T-cell (primary cell): ENCODE measurements at regions not wholly inside any gene's neighbourhood (a gene's known extent, or its start where the extent isn't known, plus 50 kb on each side); places are given as distances from the start of the nearest gene placed in this dataset.

ENCODE experiments used
- ATAC-seq, 4 experiments: fragments of 200-7000 bp in 3 of 4; fragments of 150-1000 bp in 1 of 4; cut with Tn5 transposase; replicated peaks in 1 of 4; 1 replicate in 3 of 4; 2 replicates in 1 of 4; pipeline ENCODE4 v1.10.0; 2021; ENCODE audit warnings: moderate library complexity in 3 of 4, mild to moderate bottlenecking in 2 of 4, moderate number of reproducible peaks in 1 of 4
- CTCF ChIA-PET, 2 donors: fragments of 300-600 bp; sonication (Branson Sonifier 250); formaldehyde crosslinking; loops; one replicate each; lab custom pipeline; 2022; ENCODE audit warnings: antibody characterized with exemption in 2 of 2; lab: Charles Lee
- POLR2A ChIA-PET, 2 donors: fragments of 300-600 bp; sonication (Branson Sonifier 250); formaldehyde crosslinking; loops; one replicate each; lab custom pipeline; 2022; ENCODE audit warnings: antibody characterized with exemption in 2 of 2; lab: Charles Lee
- DNase-seq, 35 experiments: peaks; one replicate each; pipeline versions ENCODE4 v3.0.0 to v3.0.0-alpha.2; 2013 to 2023
- H3K27ac ChIP-seq: one replicate; pipeline ENCODE4 v1.5.1; 2013; ENCODE audit warnings: low read length
- H3K27me3 ChIP-seq, 2 experiments: replicated peaks in 1 of 2; 1 replicate in 1 of 2; 2 replicates in 1 of 2; pipeline versions ENCODE4 v1.6.1 to v1.7.0; 2013; ENCODE audit warnings: low read length in 1 of 2, mixed read lengths in 1 of 2; ENCODE audit not compliant: control insufficient read depth in 2 of 2, insufficient read depth in 2 of 2; ENCODE audit errors: extremely low read depth in 1 of 2
- H3K36me3 ChIP-seq, 2 donors: 1 replicate in 1 of 2; 2 replicates in 1 of 2; pipeline versions ENCODE4 v1.6.1 to v1.7.0; 2013; ENCODE audit warnings: low read length in 1 of 2; ENCODE audit not compliant: control insufficient read depth in 2 of 2, insufficient read depth in 1 of 2; ENCODE audit errors: extremely low read depth in 1 of 2
- H3K4me1 ChIP-seq, 2 experiments: 1 replicate in 1 of 2; 2 replicates in 1 of 2; pipeline versions ENCODE4 v1.6.1 to v1.7.0; 2013; ENCODE audit warnings: low read length in 2 of 2, mixed read lengths in 1 of 2; ENCODE audit not compliant: insufficient read depth in 2 of 2, control insufficient read depth in 1 of 2; ENCODE audit errors: extremely low read depth in 1 of 2
- H3K4me3 ChIP-seq, 2 donors: 1 replicate in 1 of 2; 2 replicates in 1 of 2; pipeline versions ENCODE4 v1.5.1 to v1.7.0; 2013; ENCODE audit warnings: mild to moderate bottlenecking in 2 of 2, low read length in 1 of 2, moderate library complexity in 1 of 2; ENCODE audit not compliant: control insufficient read depth in 1 of 2; ENCODE audit errors: extremely low read depth in 1 of 2
- H3K9me3 ChIP-seq: 2 replicates; pipeline ENCODE4 v1.7.0; 2013
- H3K27ac Mint-ChIP-seq, 2 donors: one replicate each; pipeline ENCODE4 v1.8.0; 2020 to 2021; ENCODE audit warnings: mild to moderate bottlenecking in 2 of 2, mixed read lengths in 2 of 2
- H3K27me3 Mint-ChIP-seq, 2 donors: one replicate each; pipeline ENCODE4 v1.8.0; 2021 to 2022; ENCODE audit warnings: mixed read lengths in 2 of 2
- H3K36me3 Mint-ChIP-seq: one replicate; pipeline ENCODE4 v1.8.0; 2021; ENCODE audit warnings: mixed read lengths
- H3K4me1 Mint-ChIP-seq, 3 donors: one replicate each; pipeline ENCODE4 v1.8.0; 2020 to 2022; ENCODE audit warnings: mixed read lengths in 3 of 3, mild to moderate bottlenecking in 1 of 3
- H3K4me3 Mint-ChIP-seq, 3 donors: one replicate each; pipeline ENCODE4 v1.8.0; 2020 to 2022; ENCODE audit warnings: mild to moderate bottlenecking in 3 of 3, mixed read lengths in 3 of 3, moderate library complexity in 3 of 3
- H3K9me3 Mint-ChIP-seq, 3 donors: one replicate each; pipeline ENCODE4 v1.8.0; 2020 to 2022; ENCODE audit warnings: mixed read lengths in 3 of 3
- WGBS: methylation state at CpG from one replicate; pipeline ENCODE4 v1.1.5; 2013; ENCODE audit warnings: missing lambda C conversion rate; ENCODE audit not compliant: insufficient coverage; 5-methylcytosine and 5-hydroxymethylcytosine counted together

DNA sequence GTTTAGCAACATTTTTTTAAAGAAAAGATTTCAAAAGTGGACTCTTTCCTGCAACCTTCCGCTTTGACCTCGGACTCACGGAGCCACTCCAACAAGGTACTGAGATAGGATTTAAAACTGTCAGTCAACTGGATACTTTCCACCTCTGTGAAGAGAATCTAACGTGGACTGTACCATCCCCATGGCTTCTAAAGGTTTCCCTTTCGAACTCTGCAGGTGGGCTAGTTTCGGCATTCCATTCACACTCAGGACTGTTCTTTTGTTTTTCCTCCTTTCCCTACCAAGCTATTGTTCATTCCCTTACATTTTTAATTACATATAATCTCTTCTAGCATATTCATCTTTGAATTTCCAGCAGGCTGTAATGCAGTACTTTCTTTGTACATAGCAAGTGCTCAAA, 88.5 kb upstream of the AKIP1 start:
- H3K27ac ChIP-seq: no peak overlapping the region
- 75% methylated on average over 5 of the region's 6 CpGs for WGBS

DNA sequence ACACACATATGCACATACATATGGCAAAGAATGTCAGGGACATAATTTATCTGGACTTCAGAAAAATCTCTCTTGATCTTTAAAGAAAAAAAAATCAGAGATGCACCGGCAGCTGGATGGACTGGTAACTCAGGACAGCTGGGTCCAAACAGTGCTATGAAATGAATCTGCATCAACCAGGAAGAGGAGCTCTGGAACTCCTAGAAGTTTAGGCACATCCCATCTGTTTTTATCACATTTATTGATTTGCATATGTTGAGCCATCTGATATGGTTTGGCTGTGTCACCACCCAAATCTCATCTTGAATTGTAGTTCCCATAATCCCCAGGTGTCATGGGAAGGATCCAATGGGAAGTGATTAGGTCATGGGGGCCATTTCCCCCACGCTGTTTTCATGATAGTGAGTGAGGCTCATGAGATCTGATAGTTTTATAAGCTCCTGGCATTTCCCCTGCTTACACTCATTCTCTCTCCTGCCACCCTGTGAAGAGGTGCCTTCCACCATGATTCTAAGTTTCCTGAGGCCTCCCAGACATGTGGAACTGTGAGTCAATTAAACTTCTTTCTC, 87.7 kb upstream of the AKIP1 start:
- H3K27ac ChIP-seq: no peak overlapping the region
- Mint-ChIP-seq H3K36me3 (no peaks in the 10 kb centered on the region), H3K9me3 (no peaks in the 10 kb centered on the region), H3K4me1 (no peaks in the 10 kb centered on the region), H3K27me3 (peaks cover 0 to 4% of the 10 kb centered on the region in 2 donors), H3K27ac (no peak overlapping the region), H3K4me3 (no peak overlapping the region)
- CTCF ChIA-PET: no interaction called here
- no CpG with 5 or more reads among the region's 2 CpGs for WGBS
- peaks cover 0 to 5% of the 10 kb centered on the region in 2 experiments for H3K27me3 ChIP-seq
- no peak for ATAC-seq
- H3K4me3 ChIP-seq: no peak overlapping the region
- no peaks in the 10 kb centered on the region for H3K9me3 ChIP-seq
- no peaks in the 10 kb centered on the region for H3K36me3 ChIP-seq
- H3K4me1 ChIP-seq: no peaks in the 10 kb centered on the region
- POLR2A ChIA-PET: no interaction called here
- DNase-seq: no peak

More for the DNA sequence above, 88.5 kb upstream of the AKIP1 start:
- no peak overlapping the region for H3K4me3 Mint-ChIP-seq
- Histone ChIP-seq H3K4me3 (no peak overlapping the region), H3K9me3 (no peaks in the 10 kb centered on the region), H3K27me3 (no peaks in the 10 kb centered on the region), H3K36me3 (no peaks in the 10 kb centered on the region), H3K4me1 (no peaks in the 10 kb centered on the region)
- CTCF ChIA-PET: no interaction called here
- POLR2A ChIA-PET: no interaction called here
- H3K27ac Mint-ChIP-seq: no peak overlapping the region
- H3K36me3 Mint-ChIP-seq: no peaks in the 10 kb centered on the region
- DNase-seq (no peak), ATAC-seq (no peak)
- H3K27me3 Mint-ChIP-seq: peaks cover 2 to 4% of the 10 kb centered on the region in 2 donors
- no peaks in the 10 kb centered on the region for H3K4me1 Mint-ChIP-seq
- H3K9me3 Mint-ChIP-seq: no peaks in the 10 kb centered on the region

DNA sequence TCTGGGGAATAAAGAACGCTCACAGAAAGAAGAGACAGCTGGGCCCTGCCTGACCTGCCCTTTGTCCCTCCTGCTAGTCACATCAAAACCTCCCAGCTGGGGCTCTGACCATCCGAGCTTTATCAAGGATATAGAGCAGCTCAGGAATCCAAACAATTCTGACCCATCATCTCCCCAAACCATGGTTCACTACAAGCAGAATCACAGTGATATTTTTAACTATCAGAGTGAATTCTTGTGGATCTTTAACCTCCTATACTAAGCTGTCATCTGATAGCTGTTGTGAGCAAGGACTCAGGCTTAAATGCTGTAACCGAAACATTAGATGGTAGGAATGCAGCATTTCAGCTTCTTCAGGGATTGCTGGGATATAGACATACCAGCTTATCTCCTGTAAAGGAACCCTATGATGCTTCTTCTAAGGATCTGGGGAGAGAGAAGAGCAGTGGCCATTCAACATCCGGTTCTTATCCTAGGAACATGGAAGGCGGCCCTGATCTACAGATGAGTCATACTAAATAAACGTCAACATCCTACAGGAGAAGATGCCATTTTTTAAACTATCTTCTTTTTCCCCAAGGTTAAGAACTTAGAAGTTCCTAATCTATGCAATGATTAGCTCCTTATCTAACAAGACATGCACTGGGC, 84.7 kb upstream of the AKIP1 start:
- Histone ChIP-seq H3K4me3 (no peak overlapping the region), H3K27me3 (peaks cover 0 to 18% of the 10 kb centered on the region in 2 experiments), H3K4me1 (no peaks in the 10 kb centered on the region), H3K36me3 (no peaks in the 10 kb centered on the region), H3K27ac (no peak overlapping the region), H3K9me3 (no peaks in the 10 kb centered on the region)
- H3K9me3 Mint-ChIP-seq: no peaks in the 10 kb centered on the region
- CTCF ChIA-PET: no interaction called here
- H3K4me1 Mint-ChIP-seq: no peaks in the 10 kb centered on the region
- no peaks in the 10 kb centered on the region for H3K36me3 Mint-ChIP-seq
- POLR2A ChIA-PET: no interaction called here
- ATAC-seq: no peak
- no peak for DNase-seq
- H3K27ac Mint-ChIP-seq: no peak overlapping the region
- H3K4me3 Mint-ChIP-seq: no peak overlapping the region
- 60% methylated on average over 1 of the region's 6 CpGs for WGBS
- peaks cover 0 to 4% of the 10 kb centered on the region in 2 donors for H3K27me3 Mint-ChIP-seq

GRCh38 chr11:8826901-8827560, 84.0 kb upstream of the AKIP1 start:
- no peak overlapping the region for H3K27ac ChIP-seq
- Mint-ChIP-seq H3K4me3 (no peak overlapping the region), H3K9me3 (no peaks in the 10 kb centered on the region), H3K27ac (no peak overlapping the region), H3K36me3 (no peaks in the 10 kb centered on the region), H3K27me3 (peaks cover 0 to 6% of the 10 kb centered on the region in 2 donors), H3K4me1 (no peaks in the 10 kb centered on the region)
- 80% methylated on average over 2 of the region's 6 CpGs for WGBS
- DNase-seq (no peak), ATAC-seq (no peak)
- no peaks in the 10 kb centered on the region for H3K4me1 ChIP-seq
- peaks cover 0 to 20% of the 10 kb centered on the region in 2 experiments for H3K27me3 ChIP-seq
- CTCF ChIA-PET: no interaction called here
- POLR2A ChIA-PET: no interaction called here
- no peaks in the 10 kb centered on the region for H3K36me3 ChIP-seq
- no peaks in the 10 kb centered on the region for H3K9me3 ChIP-seq
- no peak overlapping the region for H3K4me3 ChIP-seq

- no peak for ATAC-seq
- H3K9me3 Mint-ChIP-seq: no peaks in the 10 kb centered on the region
- Histone ChIP-seq H3K36me3 (no peaks in the 10 kb centered on the region), H3K9me3 (no peaks in the 10 kb centered on the region), H3K4me3 (no peak overlapping the region), H3K27me3 (peaks cover 0 to 26% of the 10 kb centered on the region in 2 experiments), H3K27ac (no peak overlapping the region), H3K4me1 (no peaks in the 10 kb centered on the region)
- H3K27ac Mint-ChIP-seq: no peak overlapping the region
- H3K4me3 Mint-ChIP-seq: no peak overlapping the region
- H3K4me1 Mint-ChIP-seq: peaks cover 0 to 4% (median 3%) of the 10 kb centered on the region in 3 donors
- CTCF ChIA-PET: no interaction called here
- peaks cover 0 to 6% of the 10 kb centered on the region in 2 donors for H3K27me3 Mint-ChIP-seq
- POLR2A ChIA-PET: no interaction called here
- no peak for DNase-seq
- H3K36me3 Mint-ChIP-seq: no peaks in the 10 kb centered on the region
- 74% methylated on average over 3 of the region's 3 CpGs for WGBS
Observed at GRCh38 chr11:8828046-8828445, 82.9 kb upstream of the AKIP1 start.

DNA sequence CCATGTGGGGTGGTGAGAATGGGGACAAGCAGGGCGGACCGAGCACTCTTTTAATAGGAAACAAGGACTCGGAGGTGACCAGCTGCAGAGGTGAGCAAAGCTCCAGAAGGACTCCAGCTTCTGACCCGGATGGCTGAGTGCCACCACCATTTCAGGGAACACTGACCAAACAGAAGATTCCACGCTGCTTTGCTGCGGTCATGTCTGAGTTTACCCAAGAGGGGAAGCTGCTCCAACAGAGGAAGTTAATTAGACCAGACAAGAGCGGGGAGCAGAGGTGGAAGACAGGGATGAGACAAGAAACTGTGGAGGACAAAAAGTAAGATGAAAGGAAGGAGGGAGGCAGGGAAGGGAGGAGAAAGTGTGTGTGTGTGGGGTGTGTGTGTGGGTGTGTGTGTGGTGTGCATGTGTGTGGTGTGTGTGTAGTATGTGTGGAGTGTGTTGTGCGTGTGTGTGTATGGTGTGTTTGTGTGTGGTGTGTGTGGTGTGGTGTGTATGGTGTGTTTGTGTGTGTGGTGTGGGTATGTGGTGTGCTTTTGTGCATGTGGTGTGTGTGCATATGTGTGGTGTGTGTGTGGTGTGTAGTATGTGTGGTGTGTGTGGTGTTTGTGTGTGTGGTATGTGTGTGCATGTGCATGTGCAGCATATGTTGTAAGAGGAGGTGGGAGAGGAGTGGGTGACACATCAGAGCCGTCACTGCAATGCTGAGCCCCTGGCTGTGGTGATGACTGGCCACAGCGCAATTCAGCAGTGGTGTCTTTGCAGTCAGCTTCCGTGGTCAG, 82.2 kb upstream of the AKIP1 start:
- ChIA-PET POLR2A (no interaction called here), CTCF (no interaction called here)
- no peaks in the 10 kb centered on the region for H3K9me3 ChIP-seq
- H3K27ac ChIP-seq: no peak overlapping the region
- H3K27me3 ChIP-seq: peaks cover 0 to 26% of the 10 kb centered on the region in 2 experiments
- peaks cover 0 to 6% of the 10 kb centered on the region in 2 donors for H3K27me3 Mint-ChIP-seq
- no peaks in the 10 kb centered on the region for H3K36me3 Mint-ChIP-seq
- DNase-seq: no peak
- no peak overlapping the region for H3K27ac Mint-ChIP-seq
- WGBS: 84% methylated on average over 8 of the region's 11 CpGs
- H3K4me3 Mint-ChIP-seq: no peak overlapping the region
- no peak overlapping the region for H3K4me3 ChIP-seq
- no peaks in the 10 kb centered on the region for H3K36me3 ChIP-seq
- H3K4me1 ChIP-seq: no peaks in the 10 kb centered on the region
- H3K4me1 Mint-ChIP-seq: peaks cover 0 to 4% (median 3%) of the 10 kb centered on the region in 3 donors
- H3K9me3 Mint-ChIP-seq: no peaks in the 10 kb centered on the region
- no peak for ATAC-seq
